Thyroid gland (tissue), 4 donors: ENCODE measurements at regions not wholly inside any gene's neighbourhood (a gene's known extent, or its start where the extent isn't known, plus 50 kb on each side); places are given as distances from the start of the nearest gene placed in this dataset.

Experiments used
- POLR2A ChIP-seq, 2 donors: fragments of 450-650 bp; IDR thresholded peaks; one replicate each; pipeline ENCODE4 v1.6.1; 2017; ENCODE audit warnings: antibody characterized with exemption in 2 of 2, mild to moderate bottlenecking in 2 of 2, moderate library complexity in 1 of 2
- TF ChIP-seq, protein P1 (sequence below), 6 experiments: fragments of 200-600 bp in 3 of 6; fragments of 450-650 bp in 3 of 6; sonication (generic) in 3 of 6; IDR thresholded peaks; one replicate each; pipeline ENCODE4 v1.5.1; 2016 to 2019; ENCODE audit warnings: antibody characterized with exemption in 6 of 6, mild to moderate bottlenecking in 2 of 6, inconsistent platforms in 1 of 6, moderate library complexity in 1 of 6

DNA sequence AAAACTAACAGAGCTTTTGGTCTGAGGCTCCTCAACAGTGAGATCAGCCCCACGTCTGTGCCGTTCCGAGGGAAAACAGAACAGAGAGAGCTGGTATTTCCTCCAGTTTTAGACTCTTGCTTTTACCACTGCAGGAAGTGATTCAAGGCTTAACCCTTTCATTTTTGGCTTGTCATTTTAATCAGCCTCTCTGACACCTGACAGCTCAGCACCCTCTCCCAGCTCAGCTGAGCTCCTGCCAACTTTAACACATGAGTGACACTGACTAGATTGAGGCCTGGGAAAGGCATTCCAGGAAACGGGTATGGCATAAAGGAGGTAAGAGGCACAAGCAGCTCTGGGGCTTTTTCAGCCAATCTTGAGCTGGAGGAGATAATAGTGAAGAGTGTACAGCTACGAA, 239.4 kb upstream of the SKOR2 start:
- TF ChIP-seq, protein P1, sequence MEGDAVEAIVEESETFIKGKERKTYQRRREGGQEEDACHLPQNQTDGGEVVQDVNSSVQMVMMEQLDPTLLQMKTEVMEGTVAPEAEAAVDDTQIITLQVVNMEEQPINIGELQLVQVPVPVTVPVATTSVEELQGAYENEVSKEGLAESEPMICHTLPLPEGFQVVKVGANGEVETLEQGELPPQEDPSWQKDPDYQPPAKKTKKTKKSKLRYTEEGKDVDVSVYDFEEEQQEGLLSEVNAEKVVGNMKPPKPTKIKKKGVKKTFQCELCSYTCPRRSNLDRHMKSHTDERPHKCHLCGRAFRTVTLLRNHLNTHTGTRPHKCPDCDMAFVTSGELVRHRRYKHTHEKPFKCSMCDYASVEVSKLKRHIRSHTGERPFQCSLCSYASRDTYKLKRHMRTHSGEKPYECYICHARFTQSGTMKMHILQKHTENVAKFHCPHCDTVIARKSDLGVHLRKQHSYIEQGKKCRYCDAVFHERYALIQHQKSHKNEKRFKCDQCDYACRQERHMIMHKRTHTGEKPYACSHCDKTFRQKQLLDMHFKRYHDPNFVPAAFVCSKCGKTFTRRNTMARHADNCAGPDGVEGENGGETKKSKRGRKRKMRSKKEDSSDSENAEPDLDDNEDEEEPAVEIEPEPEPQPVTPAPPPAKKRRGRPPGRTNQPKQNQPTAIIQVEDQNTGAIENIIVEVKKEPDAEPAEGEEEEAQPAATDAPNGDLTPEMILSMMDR (IDR thresholded peaks at IDR 0.05): no peak
- no peak for TF ChIP-seq POLR2A (IDR thresholded peaks at IDR 0.05)
